B cell (primary cell): ENCODE measurements at regions not wholly inside any gene's neighbourhood (a gene's known extent, or its start where the extent isn't known, plus 50 kb on each side); places are given as distances from the start of the nearest gene placed in this dataset.

Experiments
- EZH2 ChIP-seq: IDR thresholded peaks from 2 replicates; pipeline ENCODE4 v1.6.1; 2012; ENCODE audit warnings: borderline replicate concordance, low read depth, mild to moderate bottlenecking, moderate library complexity, low read length; ENCODE audit not compliant: insufficient read depth, poor library complexity, severe bottlenecking
- TF ChIP-seq, protein P1 (sequence below): fragments of 200-600 bp; IDR thresholded peaks from one replicate; pipeline ENCODE4 v1.8.0; 2022; ENCODE audit warnings: antibody characterized with exemption, mild to moderate bottlenecking

DNA sequence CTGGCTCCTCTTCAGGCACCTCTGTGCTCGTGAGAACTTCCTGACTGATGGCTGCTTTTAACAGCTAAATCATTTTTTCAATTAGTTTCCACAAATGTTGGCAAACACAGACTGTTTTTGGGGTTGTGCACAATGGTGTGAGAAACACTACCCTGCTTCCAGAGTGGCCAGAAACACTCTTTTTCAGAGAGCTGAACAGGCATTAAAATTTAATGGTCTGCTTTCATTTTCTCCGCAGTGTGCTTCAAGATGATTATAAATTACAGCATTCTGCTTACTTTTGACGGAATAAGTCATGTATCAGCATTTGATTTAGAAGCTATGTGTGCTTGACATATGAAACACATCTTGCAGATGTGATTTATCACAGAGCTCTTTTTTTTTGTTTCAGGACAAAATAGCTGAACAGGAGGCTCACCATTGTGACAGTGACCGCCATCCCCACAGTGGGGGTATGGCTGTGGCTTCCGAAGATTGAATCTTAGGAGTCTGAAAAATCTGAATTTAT, 454.5 kb upstream of the ZNF608 start:
- TF ChIP-seq, protein P1, sequence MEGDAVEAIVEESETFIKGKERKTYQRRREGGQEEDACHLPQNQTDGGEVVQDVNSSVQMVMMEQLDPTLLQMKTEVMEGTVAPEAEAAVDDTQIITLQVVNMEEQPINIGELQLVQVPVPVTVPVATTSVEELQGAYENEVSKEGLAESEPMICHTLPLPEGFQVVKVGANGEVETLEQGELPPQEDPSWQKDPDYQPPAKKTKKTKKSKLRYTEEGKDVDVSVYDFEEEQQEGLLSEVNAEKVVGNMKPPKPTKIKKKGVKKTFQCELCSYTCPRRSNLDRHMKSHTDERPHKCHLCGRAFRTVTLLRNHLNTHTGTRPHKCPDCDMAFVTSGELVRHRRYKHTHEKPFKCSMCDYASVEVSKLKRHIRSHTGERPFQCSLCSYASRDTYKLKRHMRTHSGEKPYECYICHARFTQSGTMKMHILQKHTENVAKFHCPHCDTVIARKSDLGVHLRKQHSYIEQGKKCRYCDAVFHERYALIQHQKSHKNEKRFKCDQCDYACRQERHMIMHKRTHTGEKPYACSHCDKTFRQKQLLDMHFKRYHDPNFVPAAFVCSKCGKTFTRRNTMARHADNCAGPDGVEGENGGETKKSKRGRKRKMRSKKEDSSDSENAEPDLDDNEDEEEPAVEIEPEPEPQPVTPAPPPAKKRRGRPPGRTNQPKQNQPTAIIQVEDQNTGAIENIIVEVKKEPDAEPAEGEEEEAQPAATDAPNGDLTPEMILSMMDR = no peak
- TF ChIP-seq EZH2 = no peak
